ENCODE measurements at regions not wholly inside any gene's neighbourhood (a gene's known extent, or its start where the extent isn't known, plus 50 kb on each side); places are given as distances from the start of the nearest gene placed in this dataset.

- Histone ChIP-seq H3K9ac (ENCODE audit: low read depth, low read length, poor library complexity, severe bottlenecking) (no peak overlapping the region), H3K4me3 (ENCODE audit: low read length, poor library complexity, severe bottlenecking) (no peak overlapping the region), H3K27me3 (ENCODE audit: insufficient read depth, low read length, poor library complexity, severe bottlenecking) (no peaks in the 10 kb centered on the region), H3K4me1 (ENCODE audit: insufficient read depth, low read length, poor library complexity, severe bottlenecking) (no peaks in the 10 kb centered on the region), H3K9me2 (replicated peaks; ENCODE audit: low read depth, low read length) (no peaks in the 10 kb centered on the region), H3K9me3 (ENCODE audit: insufficient read depth, low read depth, low read length) (no peaks in the 10 kb centered on the region), H4K20me1 (ENCODE audit: insufficient read depth, low read length, poor library complexity, severe bottlenecking) (no peaks in the 10 kb centered on the region), H3K36me3 (ENCODE audit: insufficient read depth, low read length) (no peaks in the 10 kb centered on the region), H3K79me2 (ENCODE audit: insufficient read depth, low read length) (no peaks in the 10 kb centered on the region), H3K4me2 (ENCODE audit: low read depth, low read length, poor library complexity, severe bottlenecking) (no peak overlapping the region), H3F3A (ENCODE audit: low read depth) (no peaks in the 10 kb centered on the region), H2AFZ (ENCODE audit: low read length) (no peak overlapping the region)
- TF ChIP-seq CTCF (conservative IDR thresholded peaks at IDR 0.05; ENCODE audit: low read length) = no peak
- TF ChIP-seq EZH2phosphoT487 (IDR thresholded peaks at IDR 0.05; ENCODE audit: borderline replicate concordance) = no peak
These were observed 1263.4 kb downstream of the DSC3 start for GRCh38 chr18:29779096-29779495.

GRCh38 chr18:29753379-29753778, 1289.2 kb downstream of the DSC3 start:
- Histone ChIP-seq H3K9me2 (replicated peaks; ENCODE audit: low read depth, low read length) (no peaks in the 10 kb centered on the region), H3K4me2 (ENCODE audit: low read depth, low read length, poor library complexity, severe bottlenecking) (no peak overlapping the region), H2AFZ (ENCODE audit: low read length) (no peak overlapping the region), H4K20me1 (ENCODE audit: insufficient read depth, low read length, poor library complexity, severe bottlenecking) (no peaks in the 10 kb centered on the region), H3K9me3 (ENCODE audit: insufficient read depth, low read depth, low read length) (no peaks in the 10 kb centered on the region), H3K4me3 (ENCODE audit: low read length, poor library complexity, severe bottlenecking) (no peak overlapping the region), H3K27me3 (ENCODE audit: insufficient read depth, low read length, poor library complexity, severe bottlenecking) (no peaks in the 10 kb centered on the region), H3F3A (ENCODE audit: low read depth) (no peaks in the 10 kb centered on the region), H3K9ac (ENCODE audit: low read depth, low read length, poor library complexity, severe bottlenecking) (no peak overlapping the region), H3K4me1 (ENCODE audit: insufficient read depth, low read length, poor library complexity, severe bottlenecking) (no peaks in the 10 kb centered on the region), H3K36me3 (ENCODE audit: insufficient read depth, low read length) (no peaks in the 10 kb centered on the region), H3K79me2 (ENCODE audit: insufficient read depth, low read length) (no peaks in the 10 kb centered on the region)
- TF ChIP-seq EZH2phosphoT487 (IDR thresholded peaks at IDR 0.05; ENCODE audit: borderline replicate concordance) (no peak), CTCF (conservative IDR thresholded peaks at IDR 0.05; ENCODE audit: low read length) (no peak)

GRCh38 chr18:29749704-29750103, 1292.8 kb downstream of the DSC3 start:
- no peaks in the 10 kb centered on the region for H3K79me2 ChIP-seq (ENCODE audit: insufficient read depth, low read length)
- H3K4me1 ChIP-seq (ENCODE audit: insufficient read depth, low read length, poor library complexity, severe bottlenecking) = no peaks in the 10 kb centered on the region
- H3K9ac ChIP-seq (ENCODE audit: low read depth, low read length, poor library complexity, severe bottlenecking) = no peak overlapping the region
- no peaks in the 10 kb centered on the region for H3K9me3 ChIP-seq (ENCODE audit: insufficient read depth, low read depth, low read length)
- no peaks in the 10 kb centered on the region for H3K9me2 ChIP-seq (replicated peaks; ENCODE audit: low read depth, low read length)
- H4K20me1 ChIP-seq (ENCODE audit: insufficient read depth, low read length, poor library complexity, severe bottlenecking) = no peaks in the 10 kb centered on the region
- H3F3A ChIP-seq (ENCODE audit: low read depth) = no peaks in the 10 kb centered on the region
- H2AFZ ChIP-seq (ENCODE audit: low read length) = no peak overlapping the region
- H3K4me3 ChIP-seq (ENCODE audit: low read length, poor library complexity, severe bottlenecking) = no peak overlapping the region
- TF ChIP-seq CTCF (conservative IDR thresholded peaks at IDR 0.05; ENCODE audit: low read length) = no peak
- TF ChIP-seq EZH2phosphoT487 (IDR thresholded peaks at IDR 0.05; ENCODE audit: borderline replicate concordance) = no peak
- no peaks in the 10 kb centered on the region for H3K36me3 ChIP-seq (ENCODE audit: insufficient read depth, low read length)
- no peak overlapping the region for H3K4me2 ChIP-seq (ENCODE audit: low read depth, low read length, poor library complexity, severe bottlenecking)
- no peaks in the 10 kb centered on the region for H3K27me3 ChIP-seq (ENCODE audit: insufficient read depth, low read length, poor library complexity, severe bottlenecking)
